ENCODE measurements at regions not wholly inside any gene's neighbourhood (a gene's known extent, or its start where the extent isn't known, plus 50 kb on each side); places are given as distances from the start of the nearest gene placed in this dataset.
"Not testable (repeated sequence)": the region's sequence is repeated elsewhere in the genome, so short reads cannot be mapped to it uniquely, and the experiment has no call there.

DNA sequence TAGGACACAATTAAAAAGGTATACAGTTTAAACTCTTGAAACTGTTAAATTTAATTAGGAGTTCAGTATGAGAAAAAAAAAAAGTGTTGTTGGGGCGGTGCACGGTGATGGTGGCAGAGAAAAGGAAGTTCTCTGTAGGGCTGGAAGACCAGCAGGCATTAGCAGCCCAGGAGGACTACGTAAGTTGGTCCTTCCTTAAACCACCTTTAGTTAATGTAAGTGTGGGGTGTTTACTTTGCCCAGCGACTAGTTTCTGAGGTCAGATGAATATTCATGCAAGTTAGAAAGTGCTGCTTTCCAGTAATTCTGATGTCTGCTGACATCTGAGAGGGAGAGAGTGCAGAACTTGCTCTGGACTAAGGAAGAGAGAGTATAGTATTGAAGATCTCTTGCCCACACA, 54.9 kb downstream of the NKX2-1 start:
- DNase-seq, result no peak

GRCh38 chr14:36462890-36463289, 57.1 kb downstream of the NKX2-1 start:
- no peak for DNase-seq

DNA sequence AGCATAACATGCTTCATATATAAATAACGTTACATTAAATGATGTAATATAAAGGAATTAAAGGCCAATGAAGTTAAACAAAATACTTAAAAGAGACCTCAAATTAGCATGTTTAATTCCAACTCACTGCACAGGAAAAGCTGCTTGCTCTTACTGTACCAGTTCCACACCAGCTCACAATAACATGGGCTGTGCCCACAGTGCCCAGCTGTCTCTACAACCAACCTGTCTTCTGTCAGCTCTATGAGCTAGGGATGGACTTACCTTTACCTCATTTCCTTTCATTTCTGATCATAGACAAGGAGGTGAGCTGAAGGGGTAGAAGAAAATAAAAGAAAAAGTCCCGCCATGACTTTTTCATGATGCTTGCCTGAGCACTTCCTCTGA, 64.8 kb downstream of the NKX2-1 start:
- DNase-seq, result no peak

DNA sequence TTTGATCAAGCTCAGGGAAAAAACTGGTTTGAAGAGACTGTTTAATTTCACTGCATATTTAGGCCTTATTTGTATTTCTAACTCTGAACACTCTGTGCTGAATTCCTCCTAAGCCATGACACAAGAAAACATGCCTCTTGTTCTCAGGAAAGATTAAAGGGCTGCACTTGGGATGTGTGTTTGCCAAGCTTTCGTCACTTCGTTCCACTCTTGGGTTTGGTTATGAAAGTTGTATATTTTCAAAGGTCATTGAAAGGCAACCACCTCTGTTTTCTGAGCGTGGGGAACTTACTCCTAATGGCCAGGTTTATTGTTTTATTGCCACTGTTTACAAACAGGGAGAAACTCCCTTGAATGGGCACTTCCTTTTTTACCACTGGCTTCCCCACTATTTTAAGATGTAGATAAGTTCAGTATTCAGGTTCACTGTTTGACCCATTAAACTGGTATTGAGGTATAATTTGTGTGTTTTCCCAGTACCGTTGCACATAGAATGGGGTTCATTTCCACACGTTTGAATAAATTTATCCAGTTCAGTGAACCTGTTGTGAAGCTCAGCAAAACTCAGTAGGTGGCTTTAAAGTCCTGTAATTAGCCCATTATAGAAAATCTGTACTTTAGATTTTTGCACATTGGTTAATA, 65.3 kb downstream of the NKX2-1 start:
- DNase-seq, result no peak

DNA sequence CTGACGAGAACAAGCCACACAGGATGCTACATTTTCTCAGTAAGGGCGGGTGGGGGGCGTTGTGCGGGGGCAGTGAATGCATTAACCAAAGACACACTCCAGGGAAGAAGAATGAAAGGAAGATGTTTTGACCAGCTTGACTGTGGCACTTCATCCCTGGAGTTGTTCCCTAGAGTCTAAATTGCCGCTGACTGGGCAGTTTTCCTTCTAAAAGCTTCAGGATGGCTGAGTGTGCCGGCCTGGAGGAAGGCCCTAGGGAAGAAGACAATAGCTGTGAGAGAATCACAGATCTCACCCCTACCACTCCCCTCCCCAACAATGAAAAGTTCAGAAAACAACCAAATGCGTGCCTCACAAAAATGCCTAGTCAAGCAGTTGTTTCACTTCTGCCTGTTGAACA, 67.2 kb downstream of the NKX2-1 start:
- no peak for DNase-seq

- DNase-seq, result no peak
Measured at GRCh38 chr14:36451310-36452065, 68.5 kb downstream of the NKX2-1 start.

DNA sequence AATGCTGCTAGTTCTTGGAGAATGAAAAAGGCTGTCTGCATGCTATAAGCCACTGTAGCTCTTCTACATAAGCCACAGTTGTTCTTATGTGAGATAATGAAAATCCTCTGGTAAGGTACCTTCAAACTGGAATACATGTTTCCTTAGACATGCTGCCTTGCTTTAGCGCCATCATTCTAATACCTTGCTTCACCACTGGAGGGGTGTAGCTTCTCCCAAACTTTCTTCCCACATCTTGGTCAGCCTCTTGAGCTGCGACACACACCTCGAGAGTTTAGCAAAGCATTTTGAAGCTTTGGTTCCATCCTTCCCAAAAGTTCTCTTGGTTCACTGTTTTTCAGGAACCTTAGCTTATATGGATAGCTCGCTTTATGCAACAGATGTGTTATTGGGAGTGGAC, 69.5 kb downstream of the NKX2-1 start:
- DNase-seq, result no peak

- no peak for DNase-seq
Measured at GRCh38 chr14:36449903-36450302, 70.1 kb downstream of the NKX2-1 start.

DNA sequence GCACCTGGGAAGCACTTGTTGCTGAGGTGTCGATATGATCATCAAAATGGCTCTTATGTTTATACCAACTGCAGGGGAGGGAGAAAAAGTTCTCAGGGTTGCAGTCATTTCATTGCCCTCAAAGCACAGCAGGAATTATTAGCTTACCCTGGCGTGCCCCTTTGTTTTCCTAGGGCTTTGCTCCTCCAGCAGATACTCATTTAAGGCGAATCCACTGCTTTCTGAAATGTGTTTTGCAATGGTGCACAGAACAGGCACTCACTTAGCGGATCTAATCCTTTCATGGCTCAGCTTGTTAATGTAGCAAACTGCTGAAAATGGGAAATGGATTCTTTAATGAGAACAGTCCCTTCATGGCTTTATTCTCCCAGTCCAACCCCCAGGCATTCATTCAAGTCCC, 76.7 kb downstream of the NKX2-1 start:
- DNase-seq, result no peak

DNA sequence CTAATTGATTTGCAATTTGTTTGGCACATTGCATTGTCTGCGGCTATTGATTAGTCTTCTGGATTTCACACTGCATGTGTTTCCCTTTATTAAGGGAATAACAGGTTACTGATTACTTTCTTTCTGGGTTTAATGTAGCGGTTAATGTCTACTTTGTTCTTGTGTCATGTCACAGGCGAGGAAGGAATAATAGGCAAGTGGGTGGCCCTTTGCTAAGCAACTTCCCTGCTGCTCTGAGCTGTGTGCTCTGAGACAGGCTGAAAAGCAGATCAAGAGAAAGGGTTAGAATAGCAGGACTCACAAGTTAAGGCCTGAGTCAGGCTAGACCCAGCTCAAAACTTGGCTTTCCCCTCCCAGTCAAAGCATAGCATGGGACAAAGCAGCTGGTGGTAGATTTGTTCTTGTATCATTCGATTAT, 77.2 kb downstream of the NKX2-1 start:
- DNase-seq, result no peak

DNA sequence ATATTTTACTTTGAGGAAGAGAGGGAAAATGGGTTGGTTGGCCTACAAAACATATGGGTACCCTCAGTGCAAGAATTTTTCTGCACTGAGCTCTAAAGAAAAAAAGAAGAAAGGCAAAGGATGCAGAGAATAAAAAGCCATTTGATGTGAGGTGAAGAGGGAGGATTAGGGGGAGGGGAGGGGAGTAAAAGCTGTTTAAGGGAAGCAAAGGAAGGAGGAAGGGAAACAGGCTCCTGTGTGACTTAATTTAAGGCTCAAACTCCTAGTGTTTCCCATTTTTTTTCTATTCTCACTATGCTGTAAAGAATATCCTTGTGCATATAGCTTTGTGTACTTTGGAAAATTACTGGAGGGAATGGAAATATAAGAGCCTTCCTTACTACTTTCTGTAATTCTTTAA, 78.7 kb downstream of the NKX2-1 start:
- no peak for DNase-seq

DNA sequence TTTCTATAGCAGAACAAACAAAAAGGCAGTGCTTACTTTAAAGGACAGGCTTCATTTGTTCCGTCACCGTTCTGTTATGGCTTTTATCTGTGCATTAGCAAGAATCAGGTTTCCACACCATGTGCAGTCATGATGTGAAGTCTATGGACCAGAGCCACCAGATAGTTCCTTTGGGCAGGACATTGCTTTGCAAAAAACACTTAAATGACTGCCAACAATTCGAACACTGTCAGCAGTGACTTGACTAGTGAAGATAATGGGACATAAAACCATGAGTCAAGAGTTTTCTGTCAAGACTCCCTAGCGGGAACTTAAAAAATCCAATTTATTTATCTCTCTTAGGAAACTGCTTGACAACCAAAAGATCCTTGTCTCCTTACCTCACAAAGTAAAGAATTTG, 80.3 kb downstream of the NKX2-1 start:
- no peak for DNase-seq

DNA sequence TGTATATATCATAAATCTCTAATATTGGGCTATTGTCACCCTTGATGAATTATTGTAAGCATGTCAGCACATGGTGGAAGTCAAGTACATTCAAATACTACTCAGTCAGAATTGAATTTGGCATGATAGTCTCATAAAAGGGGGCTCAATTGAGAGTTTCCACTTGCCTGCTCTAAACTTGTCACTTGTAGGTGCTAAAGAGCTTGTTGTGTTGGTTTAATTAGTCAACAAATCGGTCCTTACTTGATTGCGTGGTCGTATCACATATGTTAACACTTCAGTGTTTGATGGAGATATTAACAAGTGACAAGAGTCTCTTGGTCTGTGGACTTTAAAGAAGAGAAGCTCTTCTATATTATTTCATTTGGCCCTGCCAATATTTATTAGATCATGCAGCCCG, 81.1 kb downstream of the NKX2-1 start:
- DNase-seq, result no peak

DNA sequence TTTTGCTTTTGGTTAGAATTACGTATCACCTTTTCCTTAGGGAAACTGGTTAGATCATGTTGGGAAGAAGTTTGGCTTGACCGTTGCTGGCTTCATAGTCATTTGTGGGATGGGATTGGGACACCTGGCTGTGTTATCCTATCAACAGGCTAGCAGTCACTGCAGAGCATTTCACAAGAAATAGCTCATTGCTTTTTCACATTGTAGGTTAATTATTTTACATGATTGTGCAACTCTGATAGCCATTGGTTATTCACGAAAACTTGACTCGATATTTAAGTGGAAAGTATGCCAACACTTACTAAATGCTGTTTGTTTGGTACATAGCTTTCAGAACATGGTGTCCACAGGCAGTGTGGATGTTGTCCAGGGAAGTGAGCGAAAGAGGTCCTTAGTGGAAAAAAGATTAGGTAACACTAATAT, 89.4 kb downstream of the NKX2-1 start:
- DNase-seq, result no peak

DNA sequence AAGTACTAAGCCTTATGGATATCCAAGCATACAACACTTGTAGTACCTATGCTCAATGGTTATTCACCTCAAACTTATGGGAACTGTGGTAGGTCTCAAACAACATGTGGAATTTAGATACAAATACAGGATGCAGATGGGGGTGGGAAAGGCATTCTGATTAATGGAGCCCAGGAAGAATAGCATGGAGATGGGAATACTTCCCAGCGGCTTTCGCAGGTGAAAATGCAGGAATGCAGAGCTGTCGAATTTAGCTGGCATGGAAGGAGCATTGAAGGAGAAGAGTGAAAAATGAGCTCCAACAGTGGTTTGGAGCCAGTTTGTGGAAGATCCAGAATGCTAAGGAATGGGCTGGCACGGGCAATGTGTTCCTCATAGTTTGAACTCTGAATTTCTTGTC, 89.9 kb downstream of the NKX2-1 start:
- no peak for DNase-seq

DNA sequence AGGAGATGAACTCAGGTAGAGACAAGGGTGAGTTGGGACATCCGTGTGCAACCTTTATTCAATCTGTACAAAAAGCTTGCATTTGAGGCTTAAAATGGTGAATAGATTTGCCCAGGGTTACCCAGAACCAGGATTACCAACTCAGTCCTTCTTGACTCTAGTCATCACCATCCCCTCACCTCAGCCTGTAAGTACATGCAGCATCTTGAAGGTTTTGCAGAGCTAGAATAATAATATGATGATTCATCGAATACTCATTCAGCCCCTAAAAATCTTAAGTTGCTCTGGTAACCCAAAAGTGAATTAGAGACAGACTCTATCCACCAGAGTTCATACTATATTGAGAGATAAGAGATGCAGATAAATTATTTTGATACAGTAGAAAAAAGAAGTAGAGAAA, 90.3 kb downstream of the NKX2-1 start:
- DNase-seq, result no peak

- no peak for DNase-seq
Measured at GRCh38 chr14:36428350-36428749, 91.7 kb downstream of the NKX2-1 start.

GRCh38 chr14:36426836-36427235, 93.2 kb downstream of the NKX2-1 start:
- no peak for DNase-seq

DNA sequence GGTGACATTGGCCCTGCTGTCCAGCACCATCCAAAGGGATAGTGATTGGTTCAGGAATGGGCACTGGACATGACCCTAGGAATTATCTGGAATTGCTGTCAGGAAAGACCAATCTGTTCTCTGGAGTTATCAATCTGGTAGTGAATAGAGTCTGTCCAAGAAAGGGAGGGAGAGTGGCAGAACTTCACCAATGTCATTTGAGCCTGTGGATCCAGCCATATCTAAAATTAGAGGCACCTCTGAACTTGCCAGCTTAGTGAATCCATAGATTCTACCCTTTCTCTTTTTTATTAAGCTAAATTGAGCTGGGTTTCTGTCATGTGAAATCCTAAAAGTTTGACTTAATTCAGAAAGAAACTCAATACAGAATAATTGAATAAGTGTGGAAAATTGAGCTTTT, 93.9 kb downstream of the NKX2-1 start:
- DNase-seq, result no peak

GRCh38 chr14:36424478-36425102, 95.4 kb downstream of the NKX2-1 start:
- DNase-seq, result no peak

GRCh38 chr14:36423430-36423829, 96.6 kb downstream of the NKX2-1 start:
- no peak for DNase-seq

DNA sequence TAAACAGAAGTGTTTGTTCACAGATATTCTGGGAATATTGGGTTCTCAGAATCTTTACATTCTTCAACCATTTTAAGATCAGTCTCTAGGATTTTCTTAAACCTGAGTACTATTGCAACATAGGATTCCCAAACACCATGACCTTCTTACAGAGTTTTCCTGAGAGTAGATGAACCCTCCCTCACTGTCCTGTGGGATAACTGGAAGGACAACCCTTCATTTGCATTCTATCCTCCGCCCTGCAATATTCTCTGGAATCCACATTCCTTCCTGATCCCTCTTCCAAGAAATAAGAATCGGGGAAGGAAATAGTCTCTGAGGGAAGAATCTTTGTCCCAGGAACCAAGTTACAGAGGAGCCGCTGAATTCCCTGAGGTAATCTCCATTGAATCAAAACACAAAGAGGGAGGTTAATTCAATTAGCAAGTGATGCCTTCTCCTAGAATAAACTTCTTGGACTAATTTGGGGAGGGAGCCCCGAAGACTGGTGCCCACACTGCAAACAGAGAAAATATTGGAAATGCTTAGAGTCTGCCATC, 99.8 kb upstream of the MBIP start:
- DNase-seq, result no peak

DNA sequence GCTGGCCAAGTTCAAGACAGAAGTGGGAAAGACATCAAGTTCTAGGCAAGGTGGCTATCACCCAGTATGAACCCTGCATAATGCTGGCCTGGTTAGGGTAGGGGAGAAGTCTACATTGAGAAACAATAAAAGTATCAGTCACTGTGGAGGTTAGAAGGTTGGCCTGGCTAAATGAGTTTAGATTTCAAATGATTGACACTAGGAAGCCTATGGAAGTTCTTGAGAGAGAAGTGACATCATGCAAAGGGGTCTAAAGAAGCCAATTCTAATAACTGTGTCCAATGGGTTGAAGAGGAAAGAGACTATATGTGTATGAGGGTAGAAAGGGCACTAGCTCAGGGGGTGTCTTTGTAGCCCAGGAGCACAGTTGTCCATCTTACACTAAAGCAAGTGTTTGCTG, 98.5 kb upstream of the MBIP start:
- no peak for DNase-seq

DNA sequence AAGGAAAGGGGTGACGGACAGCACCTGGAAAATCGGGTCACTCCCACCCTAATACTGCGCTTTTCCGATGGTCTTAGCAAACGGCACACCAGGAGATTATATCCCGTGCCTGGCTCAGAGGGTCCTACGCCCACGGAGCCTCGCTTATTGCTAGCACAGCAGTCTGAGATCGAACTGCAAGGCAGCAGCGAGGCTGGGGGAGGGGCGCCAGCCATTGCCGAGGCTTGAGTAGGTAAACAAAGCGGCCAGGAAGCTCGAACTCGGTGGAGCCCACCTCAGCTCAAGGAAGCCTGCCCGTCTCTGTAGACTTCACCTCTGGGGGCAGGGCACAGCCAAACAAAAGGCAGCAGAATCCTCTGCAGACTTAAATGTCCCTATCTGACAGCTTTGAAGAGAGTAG, 91.5 kb upstream of the MBIP start:
- not testable (repeated sequence) for DNase-seq

Measured in dermis blood vessel endothelial cell (primary cell).